Activated CD4-positive, alpha-beta T cell treated with anti-CD3 and anti-CD28 coated beads for 48 hours (primary cell): ENCODE measurements at regions not wholly inside any gene's neighbourhood (a gene's known extent, or its start where the extent isn't known, plus 50 kb on each side); places are given as distances from the start of the nearest gene placed in this dataset.

Experiments used
- DNase-seq: peaks from one replicate; pipeline ENCODE4 v3.0.0-alpha.2; 2020

GRCh38 chr7:46558482-46559193, 637.6 kb upstream of the IGFBP3 start:
- DNase-seq, result no peak

GRCh38 chr7:46557781-46558180, 636.7 kb upstream of the IGFBP3 start:
- no peak for DNase-seq

GRCh38 chr7:46557295-46557711, 636.2 kb upstream of the IGFBP3 start:
- no peak for DNase-seq

GRCh38 chr7:46554688-46555422, 633.8 kb upstream of the IGFBP3 start:
- DNase-seq, result no peak

GRCh38 chr7:46551603-46552002, 630.5 kb upstream of the IGFBP3 start:
- no peak for DNase-seq

- no peak for DNase-seq
These were observed 629.8 kb upstream of the IGFBP3 start for GRCh38 chr7:46550864-46551263.

GRCh38 chr7:46549892-46550639, 629.0 kb upstream of the IGFBP3 start:
- DNase-seq, result no peak

GRCh38 chr7:46549347-46549746, 628.3 kb upstream of the IGFBP3 start:
- no peak for DNase-seq

GRCh38 chr7:46547044-46547443, 626.0 kb upstream of the IGFBP3 start:
- no peak for DNase-seq

- DNase-seq, result no peak
These were observed 624.7 kb upstream of the IGFBP3 start for GRCh38 chr7:46545790-46546189.

GRCh38 chr7:46544396-46545008, 623.4 kb upstream of the IGFBP3 start:
- DNase-seq, result no peak

- DNase-seq, result no peak
These were observed 621.0 kb upstream of the IGFBP3 start for GRCh38 chr7:46542076-46542475.

GRCh38 chr7:46539892-46540483, 618.9 kb upstream of the IGFBP3 start:
- no peak for DNase-seq

GRCh38 chr7:46537191-46537905, 616.3 kb upstream of the IGFBP3 start:
- DNase-seq, result no peak

- no peak for DNase-seq
These were observed 613.9 kb upstream of the IGFBP3 start for GRCh38 chr7:46534664-46535588.

GRCh38 chr7:46533946-46534345, 612.9 kb upstream of the IGFBP3 start:
- no peak for DNase-seq

- DNase-seq, result no peak
These were observed 611.5 kb upstream of the IGFBP3 start for GRCh38 chr7:46532571-46532970.

- no peak for DNase-seq
These were observed 609.1 kb upstream of the IGFBP3 start for GRCh38 chr7:46530081-46530750.

- DNase-seq, result no peak
These were observed 606.3 kb upstream of the IGFBP3 start for GRCh38 chr7:46527360-46527759.

GRCh38 chr7:46525876-46526275, 604.8 kb upstream of the IGFBP3 start:
- DNase-seq, result no peak

- no peak for DNase-seq
These were observed 603.3 kb upstream of the IGFBP3 start for GRCh38 chr7:46524350-46524749.
